ENCODE measurements at regions not wholly inside any gene's neighbourhood (a gene's known extent, or its start where the extent isn't known, plus 50 kb on each side); places are given as distances from the start of the nearest gene placed in this dataset.

DNA sequence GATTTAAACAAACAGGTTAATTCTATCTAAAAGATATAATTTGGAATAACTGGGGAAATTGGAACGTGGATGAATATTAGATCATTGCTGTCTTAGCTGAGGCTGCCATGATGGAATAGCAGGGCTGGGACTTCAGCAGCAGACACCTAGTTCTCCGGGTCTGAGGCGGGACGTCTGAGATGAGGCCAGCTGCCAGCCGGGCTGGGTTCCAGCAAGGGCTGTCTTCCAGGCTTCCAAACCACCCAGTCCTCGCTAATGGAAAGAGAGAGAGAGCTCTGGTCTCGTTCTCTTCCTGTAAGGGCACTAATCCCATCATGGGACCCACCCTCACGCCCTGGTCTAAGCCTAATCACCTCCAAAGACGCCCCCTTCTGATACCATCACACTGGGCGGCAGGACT is 85.7 kb downstream of the ADRA2C start (continued):
- TF ChIP-seq ETV6 (conservative IDR thresholded peaks at IDR 0.05 in 1 of 2, IDR thresholded peaks at IDR 0.05 in 1 of 2; ENCODE audit: borderline replicate concordance in 1 of 2, low read depth in 1 of 2): no peak

DNA sequence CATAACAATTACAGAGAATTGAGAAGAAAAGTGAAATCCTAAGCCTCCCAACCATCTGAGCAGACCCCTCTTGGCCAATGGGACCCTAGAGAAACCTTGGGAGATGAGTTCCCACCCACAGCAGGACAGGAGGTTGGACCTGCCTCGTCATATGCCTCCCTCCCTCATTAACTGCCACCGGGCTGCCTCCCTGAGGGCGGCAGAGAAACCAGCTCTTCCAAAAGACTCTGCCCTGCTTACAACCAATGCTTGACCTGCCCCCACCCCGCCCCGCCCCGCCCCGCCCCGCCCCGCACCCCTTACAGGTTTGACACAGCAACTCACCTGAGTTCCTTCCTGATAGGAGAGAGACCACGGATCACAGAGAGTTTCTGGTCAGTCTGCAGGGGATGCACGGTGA is 86.1 kb downstream of the ADRA2C start:
- ChIA-PET POLR2A (no interaction called here), CTCF (no interaction called here), RAD21 (ENCODE audit: unreplicated experiment) (no interaction called here), SMC1A (ENCODE audit: uncharacterized antibody, unreplicated experiment) (no interaction called here)
- WGBS (ENCODE audit: insufficient coverage, insufficient replicate concordance, low lambda C conversion rate, missing lambda C conversion rate): 27% methylated on average over 11 of the region's 11 CpGs
- H3K9ac ChIP-seq (ENCODE audit: control insufficient read depth, insufficient read depth, low read length): no peak overlapping the region
- no peaks in the 10 kb centered on the region for H3K79me2 ChIP-seq (ENCODE audit: control insufficient read depth, insufficient read depth, low read length)
- no peaks in the 10 kb centered on the region for H3K36me3 ChIP-seq (ENCODE audit: control insufficient read depth in 2 of 2, insufficient read depth in 2 of 2, low read length in 1 of 2)
- no peaks in the 10 kb centered on the region; a peak in 2 of 4 replicates for H3K27me3 ChIP-seq (replicated peaks in 1 of 2; ENCODE audit: control insufficient read depth in 2 of 2, insufficient read depth in 2 of 2, low read length in 1 of 2)
- TF ChIP-seq JUND (IDR thresholded peaks at IDR 0.05; ENCODE audit: low read depth, low read length): no peak
- TF ChIP-seq, protein P1, sequence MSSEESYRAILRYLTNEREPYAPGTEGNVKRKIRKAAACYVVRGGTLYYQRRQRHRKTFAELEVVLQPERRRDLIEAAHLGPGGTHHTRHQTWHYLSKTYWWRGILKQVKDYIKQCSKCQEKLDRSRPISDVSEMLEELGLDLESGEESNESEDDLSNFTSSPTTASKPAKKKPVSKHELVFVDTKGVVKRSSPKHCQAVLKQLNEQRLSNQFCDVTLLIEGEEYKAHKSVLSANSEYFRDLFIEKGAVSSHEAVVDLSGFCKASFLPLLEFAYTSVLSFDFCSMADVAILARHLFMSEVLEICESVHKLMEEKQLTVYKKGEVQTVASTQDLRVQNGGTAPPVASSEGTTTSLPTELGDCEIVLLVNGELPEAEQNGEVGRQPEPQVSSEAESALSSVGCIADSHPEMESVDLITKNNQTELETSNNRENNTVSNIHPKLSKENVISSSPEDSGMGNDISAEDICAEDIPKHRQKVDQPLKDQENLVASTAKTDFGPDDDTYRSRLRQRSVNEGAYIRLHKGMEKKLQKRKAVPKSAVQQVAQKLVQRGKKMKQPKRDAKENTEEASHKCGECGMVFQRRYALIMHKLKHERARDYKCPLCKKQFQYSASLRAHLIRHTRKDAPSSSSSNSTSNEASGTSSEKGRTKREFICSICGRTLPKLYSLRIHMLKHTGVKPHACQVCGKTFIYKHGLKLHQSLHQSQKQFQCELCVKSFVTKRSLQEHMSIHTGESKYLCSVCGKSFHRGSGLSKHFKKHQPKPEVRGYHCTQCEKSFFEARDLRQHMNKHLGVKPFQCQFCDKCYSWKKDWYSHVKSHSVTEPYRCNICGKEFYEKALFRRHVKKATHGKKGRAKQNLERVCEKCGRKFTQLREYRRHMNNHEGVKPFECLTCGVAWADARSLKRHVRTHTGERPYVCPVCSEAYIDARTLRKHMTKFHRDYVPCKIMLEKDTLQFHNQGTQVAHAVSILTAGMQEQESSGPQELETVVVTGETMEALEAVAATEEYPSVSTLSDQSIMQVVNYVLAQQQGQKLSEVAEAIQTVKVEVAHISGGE (CRISPR knock-in tag; IDR thresholded peaks at IDR 0.05): no peak
- no peak for TF ChIP-seq NRF1 (conservative IDR thresholded peaks at IDR 0.05; ENCODE audit: low read depth, low read length)
- TF ChIP-seq GATAD2B (conservative IDR thresholded peaks at IDR 0.05; ENCODE audit: low read depth): no peak
- no peak for TF ChIP-seq CBX3 (IDR thresholded peaks at IDR 0.05; ENCODE audit: borderline replicate concordance, low read depth)
- no peak for TF ChIP-seq NR2F1 (conservative IDR thresholded peaks at IDR 0.05)
- no peak for TF ChIP-seq KLF5 (IDR thresholded peaks at IDR 0.05; ENCODE audit: partially characterized antibody)
- no peak for TF ChIP-seq FOXM1 (IDR thresholded peaks at IDR 0.05; ENCODE audit: low read depth, low read length)
- no peak for FAIRE-seq
- H3K4me3 ChIP-seq: no peak overlapping the region
- H4K20me1 ChIP-seq (ENCODE audit: control insufficient read depth, insufficient read depth): no peaks in the 10 kb centered on the region
- no peak overlapping the region for H2AFZ ChIP-seq (ENCODE audit: control insufficient read depth, low read depth, low read length)
- H3K9me3 ChIP-seq (replicated peaks; ENCODE audit: control insufficient read depth, insufficient read depth, low read length): no peaks in the 10 kb centered on the region; the same call in 2 of the 3 replicates
- intact Hi-C loops (cut with micrococcal nuclease; ENCODE audit: unreplicated experiment): no loop called here
- no peak for ATAC-seq
- DNase-seq (ENCODE audit: low read depth, low spot score): no peak
- BruUV-seq (replicated peaks): no TSS peak
- no peaks in the 10 kb centered on the region for H3K4me1 ChIP-seq (ENCODE audit: control insufficient read depth, insufficient read depth, low read length)
- no peak overlapping the region for H3K4me2 ChIP-seq (ENCODE audit: control insufficient read depth, insufficient read depth)
- no peak overlapping the region for H3K27ac ChIP-seq (ENCODE audit: control insufficient read depth, insufficient read depth)
- in situ Hi-C loops (cut with MboI): no loop called here

Measured in GM12878 (cell line).